Bronchial epithelial cell (primary cell): ENCODE measurements at regions not wholly inside any gene's neighbourhood (a gene's known extent, or its start where the extent isn't known, plus 50 kb on each side); places are given as distances from the start of the nearest gene placed in this dataset.

Experiments used
- DNase-seq: peaks from one replicate; pipeline ENCODE4 v3.0.0-alpha.2; 2010; ENCODE audit warnings: low read depth
- FAIRE-seq: peaks from 2 replicates; lab custom pipeline; 2011; peaks lifted over from hg19 to GRCh38; lab: Jason Lieb, UNC
- H3K27me3 ChIP-seq: 2 replicates; pipeline ENCODE4 v1.5.1; 2011; ENCODE audit warnings: low read length; ENCODE audit not compliant: control insufficient read depth, insufficient read depth
- H3K36me3 ChIP-seq: 2 replicates; pipeline ENCODE4 v1.5.1; 2011; ENCODE audit warnings: low read length; ENCODE audit not compliant: control insufficient read depth, insufficient read depth
- H3K4me3 ChIP-seq: 2 replicates; pipeline ENCODE4 v1.5.1; 2011; ENCODE audit warnings: mild to moderate bottlenecking, low read depth, low read length, control low read depth
- CTCF ChIP-seq: IDR thresholded peaks from 2 replicates; pipeline ENCODE4 v1.5.1; 2011; ENCODE audit warnings: mild to moderate bottlenecking, moderate library complexity, low read length, control low read depth, inconsistent platforms; ENCODE audit not compliant: insufficient read depth, severe bottlenecking

- H3K36me3 ChIP-seq: no peaks in the 10 kb centered on the region
- FAIRE-seq (peak; percentile 62), DNase-seq (no peak)
- TF ChIP-seq CTCF: no peak
- H3K27me3 ChIP-seq: no peaks in the 10 kb centered on the region
- H3K4me3 ChIP-seq: no peak overlapping the region
Measured at GRCh38 chr2:89841476-89841840, 1150.0 kb downstream of the RPIA start.

DNA sequence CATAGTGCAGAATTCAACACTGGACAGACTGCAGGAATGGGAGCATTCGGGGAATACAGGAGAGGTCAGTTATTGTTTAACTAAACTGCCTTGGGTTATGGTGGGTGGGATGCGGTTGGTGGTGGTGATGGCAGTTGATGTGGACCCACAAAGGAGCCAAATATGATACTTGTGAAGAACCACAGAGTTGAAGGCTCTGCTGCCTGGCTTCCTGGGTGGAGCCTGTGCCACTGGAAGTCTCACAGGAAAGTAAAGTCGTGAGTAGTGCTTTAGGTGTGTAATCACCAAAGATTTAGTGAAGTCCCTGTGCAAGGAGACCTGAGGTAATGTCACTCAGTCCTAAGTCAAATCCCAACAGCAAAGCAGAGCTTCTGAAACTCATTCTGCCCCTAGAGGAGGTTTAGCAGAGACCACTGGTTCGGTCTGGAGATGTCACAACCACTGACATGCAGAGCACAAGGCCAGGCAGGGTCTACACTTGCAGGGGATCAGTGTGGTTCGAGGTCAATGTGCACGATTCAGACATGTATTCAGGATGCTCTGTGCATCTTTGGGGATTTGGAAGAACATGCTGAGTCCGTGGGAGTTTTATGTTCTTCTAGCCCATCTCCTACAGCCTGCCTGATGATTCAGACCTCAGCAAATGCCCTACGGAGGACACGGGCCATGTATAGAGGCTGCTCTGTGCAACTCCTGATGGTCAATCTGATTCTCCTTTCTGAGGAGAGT, 1150.9 kb downstream of the RPIA start:
- H3K36me3 ChIP-seq: no peaks in the 10 kb centered on the region
- no peaks in the 10 kb centered on the region for H3K27me3 ChIP-seq
- DNase-seq (no peak), FAIRE-seq (peak; percentile 96)
- no peak overlapping the region for H3K4me3 ChIP-seq
- no peak for TF ChIP-seq CTCF

DNA sequence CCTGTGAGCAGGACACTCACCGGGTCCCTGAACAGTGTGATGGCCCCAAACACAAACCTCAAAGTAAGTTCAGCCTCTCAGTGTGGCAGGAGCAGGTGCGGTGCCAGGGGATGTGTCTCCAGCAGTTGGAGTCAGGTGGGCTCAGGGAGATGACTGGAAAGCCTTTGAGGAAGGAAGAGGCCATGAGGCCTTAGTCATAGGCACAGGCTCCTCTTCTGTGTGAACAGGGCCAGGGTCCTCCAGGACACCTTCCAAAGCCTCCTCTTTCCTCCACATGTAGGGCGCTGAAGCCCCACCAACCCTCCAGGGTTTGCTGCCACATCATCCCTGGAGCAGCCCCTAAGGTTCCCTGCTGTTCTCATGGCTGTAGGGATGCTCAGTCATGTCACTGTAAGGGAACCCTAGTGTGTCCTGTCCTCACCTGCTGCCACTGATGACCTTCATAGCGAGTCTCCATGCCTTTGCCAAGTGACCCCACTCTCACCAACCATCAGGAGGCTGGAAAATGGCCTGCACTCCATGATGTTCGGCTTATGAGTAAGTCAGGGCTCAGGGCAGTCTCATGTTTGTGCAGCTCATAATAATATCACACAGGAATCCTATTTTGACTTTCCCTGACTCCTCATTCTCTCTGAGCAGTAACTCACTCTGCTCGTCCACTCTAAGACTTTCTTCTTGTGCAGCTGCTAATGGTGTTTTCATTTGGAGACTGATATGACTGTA, 1152.9 kb downstream of the RPIA start:
- DNase-seq (no peak), FAIRE-seq (peak; percentile 50)
- H3K36me3 ChIP-seq: no peaks in the 10 kb centered on the region
- no peaks in the 10 kb centered on the region for H3K27me3 ChIP-seq
- no peak for TF ChIP-seq CTCF
- no peak overlapping the region for H3K4me3 ChIP-seq

DNA sequence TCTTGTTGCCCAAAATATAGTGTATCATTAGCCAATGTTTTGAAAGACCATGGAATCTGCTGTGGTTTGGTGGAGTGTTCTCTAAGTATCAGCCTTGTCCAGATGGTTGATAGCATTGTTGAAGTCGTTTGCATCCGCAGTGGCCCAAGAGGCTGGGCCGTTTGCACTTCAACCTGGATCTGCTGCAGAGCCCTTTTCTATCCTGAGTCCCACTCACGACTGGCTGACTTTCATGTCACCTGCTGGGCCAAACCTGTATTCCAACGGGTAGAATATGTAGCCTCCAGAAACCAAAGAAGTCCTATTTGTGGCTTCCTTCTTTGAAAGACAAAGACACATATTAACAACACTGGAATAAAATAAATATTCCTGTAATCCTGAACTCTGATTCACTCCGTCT, 1154.1 kb downstream of the RPIA start:
- FAIRE-seq: no peak
- Histone ChIP-seq H3K36me3 (no peaks in the 10 kb centered on the region), H3K4me3 (no peak overlapping the region), H3K27me3 (no peaks in the 10 kb centered on the region)
- TF ChIP-seq CTCF: no peak
- DNase-seq: no peak

GRCh38 chr2:89848114-89848513, 1156.6 kb downstream of the RPIA start:
- no peak for FAIRE-seq

More at GRCh38 chr2:89848114-89848513, 1156.6 kb downstream of the RPIA start:
- Histone ChIP-seq H3K36me3 (no peaks in the 10 kb centered on the region), H3K4me3 (no peak overlapping the region), H3K27me3 (no peaks in the 10 kb centered on the region)
- no peak for DNase-seq
- TF ChIP-seq CTCF: no peak
